GM19467 (cell line): ENCODE measurements at regions not wholly inside any gene's neighbourhood (a gene's known extent, or its start where the extent isn't known, plus 50 kb on each side); places are given as distances from the start of the nearest gene placed in this dataset.
"Not testable (repeated sequence)": the region's sequence is repeated elsewhere in the genome, so short reads cannot be mapped to it uniquely, and the experiment has no call there.

Experiments used
- ATAC-seq: cut with Tn5 transposase; IDR thresholded peaks from one replicate; pipeline ENCODE4 v1.9.1; 2021; ENCODE audit warnings: mild to moderate bottlenecking, moderate library complexity; ENCODE audit not compliant: unreplicated experiment

- no peak for ATAC-seq
Measured at GRCh38 chr5:68689010-68689409, 404.8 kb upstream of the SLC30A5 start.

GRCh38 chr5:68691874-68692273 lies 401.9 kb upstream of the SLC30A5 start:
- not testable (repeated sequence) for ATAC-seq

- ATAC-seq = no peak
Measured at GRCh38 chr5:68698025-68698940, 395.5 kb upstream of the SLC30A5 start.

- no peak for ATAC-seq
Measured at GRCh38 chr5:68699966-68700365, 393.8 kb upstream of the SLC30A5 start.

- no peak for ATAC-seq
Measured at GRCh38 chr5:68707575-68707974, 386.2 kb upstream of the SLC30A5 start.

GRCh38 chr5:68708156-68708841 lies 385.5 kb upstream of the SLC30A5 start:
- ATAC-seq = no peak

GRCh38 chr5:68708842-68709170 lies 385.0 kb upstream of the SLC30A5 start:
- no peak for ATAC-seq

GRCh38 chr5:68709239-68709638 lies 384.6 kb upstream of the SLC30A5 start:
- no peak for ATAC-seq

GRCh38 chr5:68710514-68710913 lies 383.3 kb upstream of the SLC30A5 start:
- peak; percentile 41 for ATAC-seq

- peak; percentile 91 for ATAC-seq
Measured at GRCh38 chr5:68711293-68712200, 382.3 kb upstream of the SLC30A5 start.

GRCh38 chr5:68714810-68715209 lies 379.0 kb upstream of the SLC30A5 start:
- no peak for ATAC-seq

- ATAC-seq = no peak
Measured at GRCh38 chr5:68720884-68721610, 372.8 kb upstream of the SLC30A5 start.

- no peak for ATAC-seq
Measured at GRCh38 chr5:68722357-68722756, 371.5 kb upstream of the SLC30A5 start.

- ATAC-seq = no peak
Measured at GRCh38 chr5:68725905-68726683, 367.7 kb upstream of the SLC30A5 start.

- ATAC-seq = no peak
Measured at GRCh38 chr5:68727931-68728330, 365.9 kb upstream of the SLC30A5 start.

- no peak for ATAC-seq
Measured at GRCh38 chr5:68729678-68730077, 364.1 kb upstream of the SLC30A5 start.

- no peak for ATAC-seq
Measured at GRCh38 chr5:68730220-68730978, 363.4 kb upstream of the SLC30A5 start.

GRCh38 chr5:68730979-68731654 lies 362.7 kb upstream of the SLC30A5 start:
- no peak for ATAC-seq
